Stimulated activated CD8-positive, alpha-beta memory T cell treated with anti-CD3 and anti-CD28 coated beads, Interleukin-4, amount 100 ng/mL, for 4 hours (primary cell): ENCODE measurements at regions not wholly inside any gene's neighbourhood (a gene's known extent, or its start where the extent isn't known, plus 50 kb on each side); places are given as distances from the start of the nearest gene placed in this dataset.
"Not testable (repeated sequence)": the region's sequence is repeated elsewhere in the genome, so short reads cannot be mapped to it uniquely, and the experiment has no call there.

Experiments used
- DNase-seq, 2 donors: peaks; one replicate each; pipeline ENCODE4 v3.0.0-alpha.2; 2020; ENCODE audit warnings: low read depth in 2 of 2, low spot score in 1 of 2

- peak in 1 of 2 donors; percentile 3 for DNase-seq
These were observed 53.6 kb upstream of the ROPN1B start for GRCh38 chr3:125915437-125915787.

DNA sequence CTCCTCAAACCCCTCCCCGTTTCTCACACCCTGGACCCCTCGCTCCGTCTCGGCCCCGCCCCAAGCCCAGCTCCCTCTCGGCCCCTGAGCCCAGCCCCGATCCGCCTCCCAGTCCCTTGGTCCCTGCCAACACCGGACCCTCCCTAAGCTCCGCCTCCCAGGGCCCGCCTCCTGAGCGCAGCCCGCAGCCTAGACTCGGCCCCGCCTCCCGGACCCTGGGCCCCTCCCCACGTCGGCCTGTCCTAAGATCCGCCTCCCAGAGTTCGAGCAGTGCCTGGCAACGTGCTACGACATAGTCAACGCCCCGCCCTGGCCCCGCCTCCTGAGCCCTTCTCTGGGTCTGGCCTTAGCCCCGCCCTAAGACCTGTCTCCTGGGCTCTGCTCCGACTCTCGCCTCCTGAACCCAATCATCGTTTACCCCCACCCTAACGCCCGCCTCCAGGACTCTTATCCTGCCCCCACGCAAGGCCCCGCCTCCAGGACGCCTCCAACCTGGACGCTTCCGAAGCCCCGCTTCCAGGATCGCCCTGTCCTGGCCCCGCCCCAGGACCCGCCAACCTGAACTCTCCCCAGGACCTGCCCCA, 53.1 kb upstream of the ROPN1B start:
- DNase-seq = peak; percentile 99

GRCh38 chr3:125916376-125916978, 52.5 kb upstream of the ROPN1B start:
- peak in 1 of 2 donors; percentile 82 for DNase-seq

GRCh38 chr3:125917020-125917549, 51.9 kb upstream of the ROPN1B start:
- not testable (repeated sequence) for DNase-seq

- DNase-seq = not testable (repeated sequence)
These were observed 51.0 kb upstream of the ROPN1B start for GRCh38 chr3:125918024-125918423.

GRCh38 chr3:125918451-125918850, 50.5 kb upstream of the ROPN1B start:
- DNase-seq = not testable (repeated sequence)

DNA sequence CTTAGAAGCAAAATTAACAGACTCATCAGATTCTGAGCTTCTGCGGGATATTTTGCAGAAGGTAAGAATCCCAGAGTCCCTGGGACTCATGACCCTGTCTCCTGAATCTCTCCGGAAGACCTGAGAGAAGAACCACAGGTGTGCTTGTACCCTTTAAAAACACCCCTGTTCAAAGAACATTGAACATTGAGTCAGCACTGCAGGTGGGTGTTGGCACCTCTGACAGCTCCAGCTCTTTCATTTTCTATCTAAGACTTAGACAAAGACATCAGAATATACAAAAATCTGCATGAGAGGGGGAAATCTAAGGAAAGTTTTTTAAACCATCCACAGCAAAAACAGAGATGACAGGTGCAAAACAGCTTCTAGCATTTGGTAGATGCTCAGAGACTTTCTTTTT, 50.1 kb upstream of the ROPN1B start:
- DNase-seq = not testable (repeated sequence)
